ENCODE measurements at regions not wholly inside any gene's neighbourhood (a gene's known extent, or its start where the extent isn't known, plus 50 kb on each side); places are given as distances from the start of the nearest gene placed in this dataset.

- no peak for TF ChIP-seq NRF1 (IDR thresholded peaks at IDR 0.05; ENCODE audit: low read depth, low read length)
- TF ChIP-seq NANOG (IDR thresholded peaks at IDR 0.05; ENCODE audit: insufficient read depth, low read depth, low read length, poor library complexity, severe bottlenecking), result no peak
- TF ChIP-seq ASH2L (IDR thresholded peaks at IDR 0.05; ENCODE audit: low read length), result no peak
- TF ChIP-seq ATF2 (IDR thresholded peaks at IDR 0.05; ENCODE audit: low read length), result no peak
Observed at GRCh38 chr9:26742828-26743476, 149.7 kb downstream of the CAAP1 start (continued).
